Urothelium cell line (cell line): ENCODE measurements at regions not wholly inside any gene's neighbourhood (a gene's known extent, or its start where the extent isn't known, plus 50 kb on each side); places are given as distances from the start of the nearest gene placed in this dataset.
"Not testable (repeated sequence)": the region's sequence is repeated elsewhere in the genome, so short reads cannot be mapped to it uniquely, and the experiment has no call there.

Experiments used
- DNase-seq: peaks from one replicate; pipeline ENCODE4 v3.0.0; 2011; ENCODE audit warnings: low spot score, mixed read lengths
- FAIRE-seq: peaks from 2 replicates; lab custom pipeline; 2011; peaks lifted over from hg19 to GRCh38; lab: Jason Lieb, UNC

GRCh38 chr6:112626468-112627082 is 279.4 kb downstream of the RFPL4B start:
- FAIRE-seq (no peak), DNase-seq (no peak)

GRCh38 chr6:112634376-112634775 is 287.2 kb downstream of the RFPL4B start:
- DNase-seq (no peak), FAIRE-seq (no peak)

GRCh38 chr6:112636650-112637262 is 289.6 kb downstream of the RFPL4B start:
- DNase-seq (no peak), FAIRE-seq (no peak)

- DNase-seq (no peak), FAIRE-seq (no peak)
Observed at GRCh38 chr6:112639391-112639831, 292.3 kb downstream of the RFPL4B start.

- DNase-seq = no peak
- no peak for FAIRE-seq
Observed at GRCh38 chr6:112640891-112641290, 293.8 kb downstream of the RFPL4B start.

- no peak for FAIRE-seq
- no peak for DNase-seq
Observed at GRCh38 chr6:112649853-112650252, 302.7 kb downstream of the RFPL4B start.

- no peak for DNase-seq
- FAIRE-seq = no peak
Observed at GRCh38 chr6:112651239-112651638, 304.1 kb downstream of the RFPL4B start.

GRCh38 chr6:112659912-112660311 is 312.8 kb downstream of the RFPL4B start:
- DNase-seq = no peak
- no peak for FAIRE-seq

GRCh38 chr6:112660626-112661025 is 313.5 kb downstream of the RFPL4B start:
- no peak for FAIRE-seq
- DNase-seq = no peak

- DNase-seq = no peak
- FAIRE-seq = no peak
Observed at GRCh38 chr6:112663698-112664097, 316.6 kb downstream of the RFPL4B start.

GRCh38 chr6:112665114-112665513 is 318.0 kb downstream of the RFPL4B start:
- no peak for DNase-seq
- FAIRE-seq = no peak

GRCh38 chr6:112665815-112666214 is 318.7 kb downstream of the RFPL4B start:
- FAIRE-seq = no peak

GRCh38 chr6:112667427-112667826 is 320.3 kb downstream of the RFPL4B start:
- DNase-seq = no peak
- no peak for FAIRE-seq

More at GRCh38 chr6:112665815-112666214, 318.7 kb downstream of the RFPL4B start:
- no peak for DNase-seq

- DNase-seq = no peak
- no peak for FAIRE-seq
Observed at GRCh38 chr6:112680091-112680490, 333.0 kb downstream of the RFPL4B start.

- FAIRE-seq (no peak), DNase-seq (no peak)
Observed at GRCh38 chr6:112682071-112682470, 334.9 kb downstream of the RFPL4B start.

- FAIRE-seq (no peak), DNase-seq (no peak)
Observed at GRCh38 chr6:112683106-112683505, 336.0 kb downstream of the RFPL4B start.

GRCh38 chr6:112683926-112684325 is 336.8 kb downstream of the RFPL4B start:
- DNase-seq (no peak), FAIRE-seq (no peak)

- not testable (repeated sequence) for FAIRE-seq, DNase-seq
Observed at GRCh38 chr6:112685521-112686220, 338.5 kb downstream of the RFPL4B start.

GRCh38 chr6:112688487-112689165 is 341.5 kb downstream of the RFPL4B start:
- not testable (repeated sequence) for FAIRE-seq, DNase-seq

GRCh38 chr6:112689183-112689858 is 342.2 kb downstream of the RFPL4B start:
- not testable (repeated sequence) for DNase-seq, FAIRE-seq
